Endothelial cell of umbilical vein (primary cell): ENCODE measurements at regions not wholly inside any gene's neighbourhood (a gene's known extent, or its start where the extent isn't known, plus 50 kb on each side); places are given as distances from the start of the nearest gene placed in this dataset.

Source experiments
- BruUV-seq: library from RNA; stranded (reverse); fragments of 400-500 nt; replicated peaks from 2 replicates; lab custom pipeline; 2021; lab: Mats Ljungman, UMichigan
- CTCF ChIA-PET: fragments of 300-600, 350-600 bp; sonication (Branson Sonifier 250); formaldehyde crosslinking; loops from one replicate; lab custom pipeline; 2021; ENCODE audit warnings: antibody characterized with exemption, inconsistent platforms; lab: Charles Lee
- POLR2A ChIA-PET: fragments of 300-600, 350-600 bp; sonication (Branson Sonifier 250); formaldehyde crosslinking; loops from one replicate; lab custom pipeline; 2021; ENCODE audit warnings: antibody characterized with exemption, inconsistent platforms; lab: Charles Lee
- DNase-seq: peaks from one replicate; pipeline ENCODE4 v3.0.0-alpha.2; 2011; ENCODE audit warnings: low read depth, low spot score
- FAIRE-seq: peaks from 2 replicates; lab custom pipeline; 2011; peaks lifted over from hg19 to GRCh38; lab: Jason Lieb, UNC
- H2AFZ ChIP-seq: 2 replicates; pipeline ENCODE4 v1.6.0; 2012; ENCODE audit warnings: low read depth, low read length, control low read depth, inconsistent platforms
- H3K27ac ChIP-seq: 2 replicates; pipeline ENCODE4 v1.5.1; 2011; ENCODE audit warnings: low read depth, mild to moderate bottlenecking, control low read depth, low read length, moderate library complexity; ENCODE audit not compliant: insufficient read depth
- H3K27me3 ChIP-seq, 2 experiments: 2 replicates each; pipeline versions ENCODE4 v1.6.0 to v1.6.1; 2011; ENCODE audit warnings: low read length in 2 of 2, mixed read lengths in 1 of 2; ENCODE audit not compliant: control insufficient read depth in 2 of 2, insufficient read depth in 2 of 2
- H3K36me3 ChIP-seq, 2 experiments: 2 replicates in 1 of 2; 3 replicates in 1 of 2; pipeline ENCODE4 v1.5.1; 2011; ENCODE audit warnings: low read length in 2 of 2, mild to moderate bottlenecking in 1 of 2, moderate library complexity in 1 of 2; ENCODE audit not compliant: control insufficient read depth in 2 of 2, insufficient read depth in 2 of 2; ENCODE audit errors: extremely low read depth in 1 of 2
- H3K4me1 ChIP-seq: 3 replicates; pipeline ENCODE4 v1.5.1; 2011; ENCODE audit warnings: mild to moderate bottlenecking, low read length; ENCODE audit not compliant: control insufficient read depth, insufficient read depth; ENCODE audit errors: extremely low read depth
- H3K4me2 ChIP-seq: 2 replicates; pipeline ENCODE4 v1.6.1; 2011; ENCODE audit warnings: low read length, control low read depth, mixed read lengths; ENCODE audit not compliant: insufficient read depth
- H3K4me3 ChIP-seq, 3 experiments: fragments of 200-600 bp in 1 of 3; sonication (generic), shearing (Covaris generic) in 1 of 3; replicated peaks in 1 of 3; 2 replicates each; pipeline ENCODE4 v1.5.1; 2011 to 2016; ENCODE audit warnings: control low read depth in 3 of 3, low read length in 3 of 3, mild to moderate bottlenecking in 2 of 3, inconsistent platforms in 1 of 3, low read depth in 1 of 3, moderate library complexity in 1 of 3; ENCODE audit not compliant: insufficient read depth in 1 of 3
- H3K79me2 ChIP-seq: 2 replicates; pipeline ENCODE4 v1.6.0; 2012; ENCODE audit warnings: low read length, inconsistent platforms; ENCODE audit not compliant: control insufficient read depth, insufficient read depth
- H3K9ac ChIP-seq: replicated peaks from 2 replicates; pipeline ENCODE3; 2011; ENCODE audit warnings: low read length, control low read depth; ENCODE audit not compliant: insufficient read depth; ENCODE audit errors: extremely low read depth
- H3K9me1 ChIP-seq: replicated peaks from 3 replicates; pipeline ENCODE4 v1.6.0; 2011; ENCODE audit warnings: mild to moderate bottlenecking, low read length; ENCODE audit not compliant: control insufficient read depth, insufficient read depth; ENCODE audit errors: extremely low read depth
- H3K9me3 ChIP-seq: replicated peaks from 2 replicates; pipeline ENCODE4 v1.5.1; 2012; ENCODE audit warnings: low read length, inconsistent platforms; ENCODE audit not compliant: control insufficient read depth, insufficient read depth
- H4K20me1 ChIP-seq: replicated peaks from 2 replicates; pipeline ENCODE3; 2011; ENCODE audit warnings: mild to moderate bottlenecking, low read length; ENCODE audit not compliant: control insufficient read depth, insufficient read depth; ENCODE audit errors: extremely low read depth
- EZH2 ChIP-seq: IDR thresholded peaks from 2 replicates; pipeline ENCODE4 v1.6.1; 2012; ENCODE audit warnings: borderline replicate concordance, low read depth, mild to moderate bottlenecking, moderate library complexity, low read length, inconsistent platforms; ENCODE audit not compliant: severe bottlenecking
- FOS ChIP-seq: IDR thresholded peaks from 2 replicates; pipeline ENCODE4 v1.6.1; 2011; ENCODE audit warnings: mild to moderate bottlenecking, low read length, moderate library complexity, borderline replicate concordance; ENCODE audit not compliant: insufficient read depth
- GATA2 ChIP-seq: IDR thresholded peaks from 2 replicates; pipeline ENCODE4 v1.7.0; 2011; ENCODE audit warnings: low read depth, mild to moderate bottlenecking, moderate library complexity, mixed read lengths, low read length; ENCODE audit not compliant: insufficient read length, insufficient read depth
- JUN ChIP-seq: IDR thresholded peaks from 2 replicates; pipeline ENCODE4 v1.6.1; 2011; ENCODE audit warnings: borderline replicate concordance, low read depth; ENCODE audit not compliant: insufficient read length, insufficient read depth
- MYC ChIP-seq: IDR thresholded peaks from one replicate; pipeline ENCODE4 v1.6.1; 2011; ENCODE audit warnings: mild to moderate bottlenecking, low read depth, low read length
- POLR2A ChIP-seq: IDR thresholded peaks from 2 replicates; pipeline ENCODE4 v1.6.1; 2012; ENCODE audit warnings: low read depth, mild to moderate bottlenecking, control low read depth, low read length
- dilution Hi-C: fragments of 300-500 bp; cut with MboI; formaldehyde crosslinking; loops from one replicate; pipeline ENCODE4 v1.15.0; 2019; ENCODE audit warnings: low sequenced_read_pairs; ENCODE audit not compliant: extremely low pct_ligation_motif_present
- intact Hi-C: fragments of 100-400 bp; cut with micrococcal nuclease; formaldehyde crosslinking; loops from one replicate; pipeline ENCODE4 v1.10.0; 2022
- TF ChIP-seq, protein P1 (sequence below), 2 donors: IDR thresholded peaks; 1 replicate in 1 of 2; 2 replicates in 1 of 2; pipeline ENCODE4 v1.5.1; 2011; ENCODE audit warnings: low read length in 2 of 2, mild to moderate bottlenecking in 2 of 2, moderate library complexity in 2 of 2, control low read depth in 1 of 2, inconsistent platforms in 1 of 2, low read depth in 1 of 2; ENCODE audit not compliant: insufficient read depth in 1 of 2; ENCODE audit errors: extremely low read depth in 1 of 2
- TF ChIP-seq, protein P2 (sequence below): IDR thresholded peaks from 2 replicates; pipeline ENCODE4 v1.6.1; 2011; ENCODE audit not compliant: insufficient read depth, insufficient read length

- Histone ChIP-seq H3K4me3 (no peak overlapping the region), H2AFZ (no peak overlapping the region), H4K20me1 (no peaks in the 10 kb centered on the region), H3K27me3 (peaks cover 2 to 4% of the 10 kb centered on the region in 2 experiments), H3K36me3 (no peaks in the 10 kb centered on the region), H3K9me1 (no peaks in the 10 kb centered on the region), H3K9ac (no peak overlapping the region), H3K9me3 (no peaks in the 10 kb centered on the region), H3K4me1 (no peaks in the 10 kb centered on the region), H3K79me2 (no peaks in the 10 kb centered on the region), H3K4me2 (no peak overlapping the region), H3K27ac (no peak overlapping the region)
- dilution Hi-C loops (no loop called here), intact Hi-C loops (no loop called here)
- no TSS peak for BruUV-seq
- FAIRE-seq (no peak), DNase-seq (no peak)
- ChIA-PET CTCF (interaction anchor here (0.6 to 0.7 kb wide), 2 partner anchors 44 to 1461 kb away, joined by 3 read pairs; no protein-coding TSS in a partner anchor), POLR2A (interaction anchor here (0.6 kb wide), 1 partner anchor 678 kb away, joined by 4 read pairs; no protein-coding TSS in a partner anchor)
- TF ChIP-seq GATA2 (no peak), MYC (no peak), JUN (no peak), POLR2A (no peak)
Measured at GRCh38 chr4:54173281-54173912, 55.7 kb upstream of the PDGFRA start.

DNA sequence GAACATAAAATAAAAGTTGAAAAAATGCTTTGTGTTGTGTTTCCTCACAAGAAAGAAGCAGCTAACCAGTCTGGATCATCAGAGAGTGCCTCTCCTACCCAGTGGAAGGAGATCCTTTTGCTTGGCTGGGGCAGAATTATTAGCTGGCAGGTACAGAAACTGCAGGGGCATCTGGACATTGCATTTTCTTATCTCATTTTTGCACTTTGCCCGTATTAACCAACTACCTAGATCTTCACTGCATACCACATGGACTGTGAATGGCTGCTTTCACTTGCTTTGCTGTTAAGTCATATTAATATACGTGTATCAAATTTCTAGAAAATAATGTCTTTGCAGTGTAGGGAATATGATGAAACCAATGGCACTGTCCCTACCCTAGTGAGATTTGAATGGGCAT, 52.9 kb upstream of the PDGFRA start:
- Histone ChIP-seq H3K9me3 (no peaks in the 10 kb centered on the region), H2AFZ (no peak overlapping the region), H3K9ac (no peak overlapping the region), H3K36me3 (no peaks in the 10 kb centered on the region), H3K27me3 (peaks cover 2 to 3% of the 10 kb centered on the region in 2 experiments), H3K4me1 (no peaks in the 10 kb centered on the region), H3K9me1 (no peaks in the 10 kb centered on the region), H4K20me1 (no peaks in the 10 kb centered on the region), H3K4me3 (no peak overlapping the region), H3K79me2 (no peaks in the 10 kb centered on the region), H3K4me2 (no peak overlapping the region), H3K27ac (no peak overlapping the region)
- CTCF ChIA-PET, result no interaction called here
- dilution Hi-C loops (no loop called here), intact Hi-C loops (no loop called here)
- BruUV-seq, result no TSS peak
- DNase-seq (no peak), FAIRE-seq (no peak)
- TF ChIP-seq MYC, result no peak
- no peak for TF ChIP-seq POLR2A
- TF ChIP-seq JUN, result no peak
- TF ChIP-seq GATA2, result no peak
- TF ChIP-seq FOS, result no peak
- TF ChIP-seq EZH2, result no peak
- TF ChIP-seq, protein P1, sequence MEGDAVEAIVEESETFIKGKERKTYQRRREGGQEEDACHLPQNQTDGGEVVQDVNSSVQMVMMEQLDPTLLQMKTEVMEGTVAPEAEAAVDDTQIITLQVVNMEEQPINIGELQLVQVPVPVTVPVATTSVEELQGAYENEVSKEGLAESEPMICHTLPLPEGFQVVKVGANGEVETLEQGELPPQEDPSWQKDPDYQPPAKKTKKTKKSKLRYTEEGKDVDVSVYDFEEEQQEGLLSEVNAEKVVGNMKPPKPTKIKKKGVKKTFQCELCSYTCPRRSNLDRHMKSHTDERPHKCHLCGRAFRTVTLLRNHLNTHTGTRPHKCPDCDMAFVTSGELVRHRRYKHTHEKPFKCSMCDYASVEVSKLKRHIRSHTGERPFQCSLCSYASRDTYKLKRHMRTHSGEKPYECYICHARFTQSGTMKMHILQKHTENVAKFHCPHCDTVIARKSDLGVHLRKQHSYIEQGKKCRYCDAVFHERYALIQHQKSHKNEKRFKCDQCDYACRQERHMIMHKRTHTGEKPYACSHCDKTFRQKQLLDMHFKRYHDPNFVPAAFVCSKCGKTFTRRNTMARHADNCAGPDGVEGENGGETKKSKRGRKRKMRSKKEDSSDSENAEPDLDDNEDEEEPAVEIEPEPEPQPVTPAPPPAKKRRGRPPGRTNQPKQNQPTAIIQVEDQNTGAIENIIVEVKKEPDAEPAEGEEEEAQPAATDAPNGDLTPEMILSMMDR (IDR thresholded peaks at IDR 0.05; ENCODE audit: extremely low read depth in 1 of 2, insufficient read depth in 1 of 2, low read depth in 1 of 2, low read length in 2 of 2), result no peak
- TF ChIP-seq, protein P2, sequence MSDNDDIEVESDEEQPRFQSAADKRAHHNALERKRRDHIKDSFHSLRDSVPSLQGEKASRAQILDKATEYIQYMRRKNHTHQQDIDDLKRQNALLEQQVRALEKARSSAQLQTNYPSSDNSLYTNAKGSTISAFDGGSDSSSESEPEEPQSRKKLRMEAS, result no peak
- POLR2A ChIA-PET, result no interaction called here
